ENCODE measurements at regions not wholly inside any gene's neighbourhood (a gene's known extent, or its start where the extent isn't known, plus 50 kb on each side); places are given as distances from the start of the nearest gene placed in this dataset.

GRCh38 chrX:112137276-112137675, 54.7 kb upstream of the TRPC5 start:
- DNase-seq (ENCODE audit: low spot score), result no peak

All from D341Med (cell line).